K562 (cell line): ENCODE measurements at regions not wholly inside any gene's neighbourhood (a gene's known extent, or its start where the extent isn't known, plus 50 kb on each side); places are given as distances from the start of the nearest gene placed in this dataset.

ENCODE experiments used
- ATAC-seq: fragments of 200-7000 bp; cut with Tn5 transposase; 3 replicates; pipeline ENCODE4 v1.9.1; 2020; ENCODE audit warnings: moderate library complexity
- BruUV-seq: library from RNA; stranded (reverse); fragments of 400-500 nt; replicated peaks from 2 replicates; lab custom pipeline; 2021; lab: Mats Ljungman, UMichigan
- CTCF ChIA-PET: fragments of 300-600 bp; formaldehyde crosslinking; extraction: SDS; loops from one replicate; lab custom pipeline; 2021; ENCODE audit warnings: low intra/inter-chr PET ratio; lab: Yijun Ruan, JAX
- POLR2A ChIA-PET: fragments of 300-600, 350-650 bp; sonication (Branson Sonifier 250); formaldehyde crosslinking; extraction: SDS; loops from one replicate; lab custom pipeline; 2021; ENCODE audit warnings: antibody characterized with exemption, inconsistent platforms; lab: Yijun Ruan, JAX
- DNase-seq, 4 experiments: peaks; one replicate each; pipeline versions ENCODE4 v3.0.0 to v3.0.0-alpha.2; 2011 to 2018; ENCODE audit warnings: low spot score in 3 of 4, mixed read lengths in 3 of 4; ENCODE audit errors: extremely low read depth in 1 of 4
- FAIRE-seq: peaks from 2 replicates; lab custom pipeline; 2011; peaks lifted over from hg19 to GRCh38; lab: Jason Lieb, UNC
- H2AFZ ChIP-seq: 2 replicates; pipeline ENCODE4 v1.6.0; 2011; ENCODE audit warnings: low read depth, low read length, control low read depth, inconsistent platforms
- H3K27ac ChIP-seq: fragments of 200-600 bp; 3 replicates; pipeline ENCODE4 v1.8.0; 2011; ENCODE audit warnings: low read depth, mild to moderate bottlenecking, control low read depth, inconsistent platforms, low read length, moderate library complexity, mixed read lengths; ENCODE audit errors: extremely low read depth
- H3K27me3 ChIP-seq, 2 experiments: fragments of 300-600 bp in 1 of 2; 2 replicates in 1 of 2; 3 replicates in 1 of 2; pipeline versions ENCODE4 v1.6.0 to v1.8.0; 2011; ENCODE audit warnings: inconsistent platforms in 2 of 2, low read length in 2 of 2, mild to moderate bottlenecking in 1 of 2, mixed read lengths in 1 of 2, moderate library complexity in 1 of 2; ENCODE audit not compliant: control insufficient read depth in 2 of 2, insufficient read depth in 2 of 2
- H3K36me3 ChIP-seq: fragments of 300-600 bp; 3 replicates; pipeline ENCODE4 v1.8.0; 2011; ENCODE audit warnings: mild to moderate bottlenecking, low read length, inconsistent platforms; ENCODE audit not compliant: control insufficient read depth, insufficient read depth
- H3K4me1 ChIP-seq, 2 experiments: fragments of 200-600 bp in 1 of 2; replicated peaks in 1 of 2; 2 replicates in 1 of 2; 3 replicates in 1 of 2; pipeline versions ENCODE4 v1.5.1 to v1.8.0; 2011; ENCODE audit warnings: inconsistent platforms in 2 of 2, low read length in 2 of 2, mild to moderate bottlenecking in 1 of 2, mixed read lengths in 1 of 2, moderate library complexity in 1 of 2; ENCODE audit not compliant: control insufficient read depth in 2 of 2, insufficient read depth in 2 of 2
- H3K4me2 ChIP-seq: 2 replicates; pipeline ENCODE4 v1.6.1; 2011; ENCODE audit warnings: low read length, control low read depth, inconsistent platforms, mixed read lengths; ENCODE audit not compliant: insufficient read depth
- H3K4me3 ChIP-seq: fragments of 200-600 bp; sonication (generic), shearing (Covaris generic); 2 replicates; pipeline ENCODE4 v1.5.1; 2016; ENCODE audit warnings: control low read depth, inconsistent platforms
- H3K79me2 ChIP-seq: fragments of 200-600 bp; 3 replicates; pipeline ENCODE4 v1.8.0; 2011; ENCODE audit warnings: low read length, inconsistent platforms; ENCODE audit not compliant: control insufficient read depth, insufficient read depth
- H3K9ac ChIP-seq, 2 experiments: 2 replicates each; pipeline versions ENCODE4 v1.6.0 to v1.6.1; 2011; ENCODE audit warnings: low read depth in 2 of 2, low read length in 2 of 2, control low read depth in 1 of 2, inconsistent platforms in 1 of 2, mild to moderate bottlenecking in 1 of 2, mixed read lengths in 1 of 2; ENCODE audit not compliant: insufficient read depth in 1 of 2
- H3K9me1 ChIP-seq: one replicate; pipeline ENCODE4 v1.6.0; 2011; ENCODE audit warnings: inconsistent platforms, mild to moderate bottlenecking, low read length, moderate library complexity; ENCODE audit not compliant: control insufficient read depth, insufficient read depth
- H3K9me3 ChIP-seq: replicated peaks from 2 replicates; pipeline ENCODE4 v1.5.1; 2011; ENCODE audit warnings: low read depth, low read length, inconsistent platforms; ENCODE audit not compliant: control insufficient read depth, insufficient read depth
- H4K20me1 ChIP-seq: replicated peaks from 2 replicates; pipeline ENCODE4 v1.6.1; 2011; ENCODE audit warnings: low read length, inconsistent platforms, mixed read lengths; ENCODE audit not compliant: control insufficient read depth, insufficient read depth
- ARID1B ChIP-seq: fragments of 450-650 bp; IDR thresholded peaks from 2 replicates; pipeline ENCODE4 v1.6.1; 2016; ENCODE audit warnings: antibody characterized with exemption, mild to moderate bottlenecking, inconsistent platforms
- CBFA2T2 ChIP-seq: fragments of 450-650 bp; conservative IDR thresholded peaks from 2 replicates; pipeline ENCODE4 v1.6.1; 2017; ENCODE audit warnings: mild to moderate bottlenecking
- CBFA2T3 ChIP-seq: fragments of 450-650 bp; IDR thresholded peaks from 2 replicates; pipeline ENCODE4 v1.6.1; 2017
- CBX5 ChIP-seq: IDR thresholded peaks from 2 replicates; pipeline ENCODE4 v1.6.1; 2014; ENCODE audit warnings: low read depth, borderline replicate concordance
- ID3 ChIP-seq, 2 experiments: fragments of 250-450 bp in 1 of 2; fragments of 450-650 bp in 1 of 2; sonication (Bioruptor Pico) in 1 of 2; IDR thresholded peaks; 2 replicates each; pipeline versions ENCODE4 v1.6.1 to v1.8.0; 2016 to 2021; ENCODE audit warnings: mild to moderate bottlenecking in 2 of 2, moderate library complexity in 2 of 2, missing compliant biosample characterization in 1 of 2, missing genetic modification characterization in 1 of 2
- KLF16 ChIP-seq: IDR thresholded peaks from 2 replicates; pipeline ENCODE4 v1.6.1; 2016; ENCODE audit warnings: antibody characterized with exemption
- MTA2 ChIP-seq: fragments of 450-650 bp; IDR thresholded peaks from 2 replicates; pipeline ENCODE4 v1.6.1; 2016; ENCODE audit warnings: low read depth
- TAL1 ChIP-seq: fragments of 450-650 bp; IDR thresholded peaks from 2 replicates; pipeline ENCODE4 v1.6.1; 2016; ENCODE audit warnings: mild to moderate bottlenecking
- TCF3 ChIP-seq: sonication (generic); formaldehyde crosslinking; IDR thresholded peaks from 2 replicates; pipeline ENCODE4 v1.4.0; 2020; ENCODE audit warnings: mild to moderate bottlenecking, missing genetic modification reagents
- TRIM24 ChIP-seq, 2 experiments: fragments of 450-650 bp; IDR thresholded peaks; 2 replicates each; pipeline ENCODE4 v1.6.1; 2016
- ZNF717 ChIP-seq: fragments of 250-450 bp; sonication (Bioruptor Pico); IDR thresholded peaks from 2 replicates; pipeline ENCODE4 v1.5.0; 2021
- WGBS: fragments of 100-300 bp; shearing (Covaris generic); methylation state at CpG from one replicate; pipeline ENCODE4 v1.1.6; 2016; ENCODE audit warnings: low coverage, mixed read lengths; ENCODE audit not compliant: insufficient coverage; ENCODE audit errors: missing lambda C conversion rate; 5-methylcytosine and 5-hydroxymethylcytosine counted together
- in situ Hi-C: fragments of 300-500 bp; cut with MboI; formaldehyde crosslinking; loops from 4 replicates; pipeline ENCODE4 v1.15.0; 2018; ENCODE audit warnings: inconsistent platforms, mixed read lengths
- intact Hi-C: fragments of 100-400 bp; cut with micrococcal nuclease; formaldehyde crosslinking; loops from 2 replicates; pipeline ENCODE4 v1.14.2; 2022

- H3K27ac ChIP-seq: no peak overlapping the region
- H3K4me3 ChIP-seq: no peak overlapping the region
- intact Hi-C loops (no loop called here), in situ Hi-C loops (no loop called here)
- ChIA-PET POLR2A (interaction anchor here (1.2 kb wide), 1 partner anchor 12 kb away, joined by 5 read pairs; no protein-coding TSS in a partner anchor), CTCF (no interaction called here)
- H3K9me3 ChIP-seq: peaks cover 8% of the 10 kb centered on the region; the same call in 1 of the 2 replicates
- peak; percentile 64 for ATAC-seq
- no peak overlapping the region for H3K9ac ChIP-seq
- H3K79me2 ChIP-seq: no peaks in the 10 kb centered on the region
- WGBS: 2% methylated on average over 2 of the region's 2 CpGs
- DNase-seq: peak in 2 of 4 experiments; percentile 19 to 55
- no peaks in the 10 kb centered on the region for H3K9me1 ChIP-seq
- no peaks in the 10 kb centered on the region for H4K20me1 ChIP-seq
- no peak overlapping the region; the same call in 1 of the 2 replicates for H3K4me2 ChIP-seq
- H3K4me1 ChIP-seq: peaks cover 0 to 5% of the 10 kb centered on the region in 2 experiments; a peak in 1 of 5 replicates
- no peaks in the 10 kb centered on the region for H3K36me3 ChIP-seq
- BruUV-seq: no TSS peak
- no peak for FAIRE-seq
- peak in 1 of 2 experiments; percentile 34; a peak in 2 of 4 replicates for TF ChIP-seq TRIM24 (IDR thresholded peaks at IDR 0.05)
- no peak for TF ChIP-seq ZNF717 (CRISPR knock-in tag)
- peak; percentile 63 for TF ChIP-seq CBFA2T2
- TF ChIP-seq KLF16: 0 out of 2 replicates have a peak, but pooled peaks have one; percentile 15
- peak; percentile 26; the same call in 1 of the 2 replicates for TF ChIP-seq MTA2
- TF ChIP-seq TAL1: peak; percentile 28; the same call in 1 of the 2 replicates
- peak; percentile 75 for TF ChIP-seq CBFA2T3
- TF ChIP-seq CBX5: no peak
- TF ChIP-seq TCF3 (CRISPR knock-in tag): peak; percentile 54; the same call in 1 of the 2 replicates
- TF ChIP-seq ARID1B: peak; percentile 56; the same call in 1 of the 2 replicates
- no peak for TF ChIP-seq ID3 (CRISPR knock-in tag; IDR thresholded peaks at IDR 0.05)
- TF ChIP-seq ID3 (tag; IDR thresholded peaks at IDR 0.05): no peak
- no peak overlapping the region for H2AFZ ChIP-seq
- no peaks in the 10 kb centered on the region for H3K27me3 ChIP-seq
Measured at GRCh38 chr3:20305647-20306046, 119.6 kb upstream of the SGO1 start.
